HepG2 (cell line): ENCODE measurements at regions not wholly inside any gene's neighbourhood (a gene's known extent, or its start where the extent isn't known, plus 50 kb on each side); places are given as distances from the start of the nearest gene placed in this dataset.

ENCODE experiments used
- CENPBD1 ChIP-seq: sonication (generic); formaldehyde crosslinking; IDR thresholded peaks from 2 replicates; pipeline ENCODE4 v1.8.0; 2022; ENCODE audit warnings: missing genetic modification reagents, low read depth, mild to moderate bottlenecking, borderline replicate concordance
- MAFG ChIP-seq: sonication (generic); formaldehyde crosslinking; IDR thresholded peaks from 2 replicates; pipeline ENCODE4 v1.5.1; 2020; ENCODE audit warnings: mild to moderate bottlenecking, missing genetic modification reagents
- PRDM10 ChIP-seq: sonication (generic); formaldehyde crosslinking; IDR thresholded peaks from 2 replicates; pipeline ENCODE4 v1.4.0; 2020; ENCODE audit warnings: low read depth, missing genetic modification reagents
- ZFP36 ChIP-seq: fragments of 150-350 bp; IDR thresholded peaks from 2 replicates; pipeline ENCODE4 v1.6.1; 2018; ENCODE audit warnings: borderline replicate concordance, low read length, low read depth; ENCODE audit not compliant: partially characterized antibody
- ZNF710 ChIP-seq: sonication (generic); formaldehyde crosslinking; IDR thresholded peaks from 2 replicates; pipeline ENCODE4 v1.5.0; 2020; ENCODE audit warnings: mild to moderate bottlenecking, missing genetic modification reagents, borderline replicate concordance
- ZNF780A ChIP-seq: sonication (generic); formaldehyde crosslinking; IDR thresholded peaks from 2 replicates; pipeline ENCODE4 v1.8.0; 2022; ENCODE audit warnings: mild to moderate bottlenecking, missing genetic modification reagents, moderate library complexity

- TF ChIP-seq ZNF710 (CRISPR knock-in tag) (no peak), ZFP36 (no peak), ZNF780A (CRISPR knock-in tag) (no peak), MAFG (CRISPR knock-in tag) (no peak), CENPBD1 (CRISPR knock-in tag) (no peak), PRDM10 (no peak)
These were observed 951.1 kb upstream of the SLC10A2 start (continued) for GRCh38 chr13:104017317-104017716.
